IMR-90 (cell line): ENCODE measurements at regions not wholly inside any gene's neighbourhood (a gene's known extent, or its start where the extent isn't known, plus 50 kb on each side); places are given as distances from the start of the nearest gene placed in this dataset.

ENCODE experiments used
- ATAC-seq: fragments of 200-7000 bp; cut with Tn5 transposase; 2 replicates; pipeline ENCODE4 v1.9.1; 2020; ENCODE audit warnings: low read depth, mild to moderate bottlenecking, moderate library complexity
- BruUV-seq: library from RNA; stranded (reverse); fragments of 400-500 nt; replicated peaks from 2 replicates; lab custom pipeline; 2021; lab: Mats Ljungman, UMichigan
- CTCF ChIA-PET: fragments of 300-600 bp; formaldehyde crosslinking; extraction: SDS; loops from one replicate; lab custom pipeline; 2021; ENCODE audit warnings: antibody characterized with exemption; lab: Yijun Ruan, JAX
- POLR2A ChIA-PET: fragments of 300-600 bp; sonication (Branson Sonifier 250); formaldehyde crosslinking; loops from one replicate; lab custom pipeline; 2022; ENCODE audit warnings: antibody characterized with exemption; ENCODE audit not compliant: unreplicated experiment; lab: Charles Lee
- DNase-seq: peaks from one replicate; pipeline ENCODE4 v3.0.0; 2013
- H2AFZ ChIP-seq: replicated peaks from 2 replicates; pipeline ENCODE3; 2013; ENCODE audit warnings: low read length, mild to moderate bottlenecking; ENCODE audit not compliant: poor library complexity
- H2AK5ac ChIP-seq: 2 replicates; pipeline ENCODE4 v1.6.1; 2013; ENCODE audit warnings: low read depth, low read length, inconsistent platforms
- H2AK9ac ChIP-seq: replicated peaks from 2 replicates; pipeline ENCODE3; 2013; ENCODE audit warnings: mild to moderate bottlenecking, low read depth, low read length, moderate library complexity; ENCODE audit not compliant: poor library complexity
- H2BK120ac ChIP-seq: 2 replicates; pipeline ENCODE4 v1.6.1; 2013; ENCODE audit warnings: low read depth, low read length, inconsistent platforms
- H2BK15ac ChIP-seq: 3 replicates; pipeline ENCODE4 v1.6.1; 2013; ENCODE audit warnings: low read depth, low read length, inconsistent platforms
- H2BK20ac ChIP-seq: 2 replicates; pipeline ENCODE4 v1.6.1; 2013; ENCODE audit warnings: low read depth, mild to moderate bottlenecking, inconsistent platforms, low read length, moderate library complexity
- H2BK5ac ChIP-seq: 2 replicates; pipeline ENCODE4 v1.6.1; 2013; ENCODE audit warnings: mild to moderate bottlenecking, low read depth, low read length, inconsistent platforms; ENCODE audit not compliant: poor library complexity, severe bottlenecking
- H3K14ac ChIP-seq: replicated peaks from 2 replicates; pipeline ENCODE4 v1.6.1; 2013; ENCODE audit warnings: low read depth, low read length, inconsistent platforms
- H3K18ac ChIP-seq: 2 replicates; pipeline ENCODE4 v1.6.1; 2013; ENCODE audit warnings: low read depth, low read length, control low read depth
- H3K23ac ChIP-seq: 2 replicates; pipeline ENCODE4 v1.6.1; 2013; ENCODE audit warnings: low read depth, low read length, inconsistent platforms
- H3K27ac ChIP-seq: 2 replicates; pipeline ENCODE4 v1.5.1; 2013; ENCODE audit warnings: mild to moderate bottlenecking, control low read depth, low read length; ENCODE audit not compliant: insufficient read depth
- H3K27me3 ChIP-seq: 2 replicates; pipeline ENCODE4 v1.6.1; 2013; ENCODE audit warnings: low read length; ENCODE audit not compliant: control insufficient read depth, insufficient read depth
- H3K36me3 ChIP-seq: 2 replicates; pipeline ENCODE4 v1.6.1; 2013; ENCODE audit warnings: low read length, mixed read lengths; ENCODE audit not compliant: control insufficient read depth, insufficient read depth
- H3K4ac ChIP-seq: 2 replicates; pipeline ENCODE4 v1.6.1; 2013; ENCODE audit warnings: low read depth, low read length, inconsistent platforms
- H3K4me1 ChIP-seq: 2 replicates; pipeline ENCODE4 v1.6.1; 2013; ENCODE audit warnings: low read length, mixed read lengths; ENCODE audit not compliant: control insufficient read depth, insufficient read depth
- H3K4me2 ChIP-seq: 2 replicates; pipeline ENCODE4 v1.6.1; 2013; ENCODE audit warnings: low read depth, mild to moderate bottlenecking, control low read depth, low read length, moderate library complexity
- H3K4me3 ChIP-seq: 2 replicates; pipeline ENCODE4 v1.5.1; 2013; ENCODE audit warnings: low read depth, mild to moderate bottlenecking, control low read depth, low read length, moderate library complexity; ENCODE audit not compliant: insufficient read depth
- H3K56ac ChIP-seq: 2 replicates; pipeline ENCODE4 v1.6.1; 2013; ENCODE audit warnings: low read length, inconsistent platforms; ENCODE audit not compliant: insufficient read depth; ENCODE audit errors: extremely low read depth
- H3K79me1 ChIP-seq, 2 experiments: 2 replicates each; pipeline ENCODE4 v1.6.1; 2013; ENCODE audit warnings: low read length in 2 of 2, inconsistent platforms in 1 of 2, low read depth in 1 of 2
- H3K9ac ChIP-seq: 2 replicates; pipeline ENCODE4 v1.6.1; 2013; ENCODE audit warnings: low read depth, low read length, control low read depth
- H3K9me1 ChIP-seq: 2 replicates; pipeline ENCODE4 v1.6.1; 2013; ENCODE audit warnings: low read length, inconsistent platforms; ENCODE audit not compliant: insufficient read depth
- H3K9me3 ChIP-seq: 2 replicates; pipeline ENCODE4 v1.6.1; 2013; ENCODE audit warnings: low read length; ENCODE audit not compliant: control insufficient read depth, insufficient read depth
- H4K20me1 ChIP-seq: 2 replicates; pipeline ENCODE4 v1.6.1; 2013; ENCODE audit warnings: low read length, inconsistent platforms; ENCODE audit not compliant: insufficient read depth
- H4K5ac ChIP-seq: 2 replicates; pipeline ENCODE4 v1.6.1; 2013; ENCODE audit warnings: mild to moderate bottlenecking, low read depth, low read length, control low read depth
- H4K8ac ChIP-seq, 2 experiments: 2 replicates each; pipeline ENCODE4 v1.6.1; 2013; ENCODE audit warnings: low read depth in 2 of 2, low read length in 2 of 2, control low read depth in 1 of 2, inconsistent platforms in 1 of 2
- H4K91ac ChIP-seq: 2 replicates; pipeline ENCODE4 v1.6.1; 2013; ENCODE audit warnings: low read depth, low read length, inconsistent platforms; ENCODE audit not compliant: insufficient read depth
- BHLHE40 ChIP-seq: fragments of 150-350 bp; IDR thresholded peaks from 2 replicates; pipeline ENCODE4 v1.6.1; 2016; ENCODE audit warnings: mild to moderate bottlenecking, low read depth, low read length
- CEBPB ChIP-seq: IDR thresholded peaks from 2 replicates; pipeline ENCODE4 v1.6.1; 2012; ENCODE audit warnings: low read depth, low read length, improper control_type of control experiment
- CHD1 ChIP-seq: IDR thresholded peaks from 2 replicates; pipeline ENCODE4 v1.6.1; 2012; ENCODE audit warnings: low read depth, low read length, improper control_type of control experiment
- CTCF ChIP-seq: conservative IDR thresholded peaks from 2 replicates; pipeline ENCODE4 v1.5.1; 2012; ENCODE audit warnings: mild to moderate bottlenecking, low read depth, low read length, improper control_type of control experiment
- ELK1 ChIP-seq: fragments of 150-350 bp; IDR thresholded peaks from 2 replicates; pipeline ENCODE4 v1.6.1; 2016; ENCODE audit warnings: low read depth, mild to moderate bottlenecking, low read length, moderate library complexity, borderline replicate concordance
- FOS ChIP-seq: fragments of 150-350 bp; IDR thresholded peaks from 2 replicates; pipeline ENCODE4 v1.6.1; 2016; ENCODE audit warnings: low read depth, low read length
- MAFK ChIP-seq: IDR thresholded peaks from 2 replicates; pipeline ENCODE4 v1.6.1; 2012; ENCODE audit warnings: low read depth, low read length, improper control_type of control experiment
- MAZ ChIP-seq: IDR thresholded peaks from 2 replicates; pipeline ENCODE4 v1.6.1; 2012; ENCODE audit warnings: low read depth, mild to moderate bottlenecking, low read length, improper control_type of control experiment, moderate library complexity, borderline replicate concordance
- MXI1 ChIP-seq: IDR thresholded peaks from 2 replicates; pipeline ENCODE4 v1.6.1; 2012; ENCODE audit warnings: low read depth, mild to moderate bottlenecking, low read length, moderate library complexity, borderline replicate concordance
- NFE2L2 ChIP-seq: fragments of 150-350 bp; IDR thresholded peaks from 2 replicates; pipeline ENCODE4 v1.6.1; 2016; ENCODE audit warnings: low read depth, mild to moderate bottlenecking, low read length
- POLR2A ChIP-seq: IDR thresholded peaks from 2 replicates; pipeline ENCODE4 v1.6.1; 2012; ENCODE audit warnings: mild to moderate bottlenecking, low read depth, low read length
- RAD21 ChIP-seq: IDR thresholded peaks from 2 replicates; pipeline ENCODE4 v1.6.1; 2012; ENCODE audit warnings: low read length, improper control_type of control experiment
- RCOR1 ChIP-seq: IDR thresholded peaks from 2 replicates; pipeline ENCODE4 v1.6.1; 2012; ENCODE audit warnings: mild to moderate bottlenecking, low read length, improper control_type of control experiment; ENCODE audit not compliant: insufficient replicate concordance
- RFX5 ChIP-seq: IDR thresholded peaks from 2 replicates; pipeline ENCODE4 v1.8.0; 2012; ENCODE audit warnings: low read depth, mild to moderate bottlenecking, low read length, moderate library complexity
- SMC3 ChIP-seq: fragments of 150-350 bp; IDR thresholded peaks from 2 replicates; pipeline ENCODE4 v1.6.1; 2016; ENCODE audit warnings: low read depth, mild to moderate bottlenecking, antibody characterized with exemption, low read length, moderate library complexity
- USF2 ChIP-seq: fragments of 150-350 bp; IDR thresholded peaks from 2 replicates; pipeline ENCODE4 v1.6.1; 2017; ENCODE audit warnings: mild to moderate bottlenecking, antibody characterized with exemption, low read length, low read depth
- dilution Hi-C: fragments of 300-500 bp; cut with HindIII; formaldehyde crosslinking; loops from one replicate; pipeline ENCODE4 v1.14.3; 2018; ENCODE audit warnings: low sequenced_read_pairs; ENCODE audit not compliant: unreplicated experiment
- in situ Hi-C: fragments of 300-500 bp; cut with MboI; formaldehyde crosslinking; loops from 3 replicates; pipeline ENCODE4 v1.14.3; 2019; ENCODE audit warnings: low sequenced_read_pairs, inconsistent platforms, mixed read lengths
- intact Hi-C: fragments of 100-400 bp; cut with micrococcal nuclease; formaldehyde crosslinking; loops from 2 replicates; pipeline ENCODE4 v1.10.0; 2022

GRCh38 chr9:104339692-104340091 lies 164.4 kb upstream of the OR13F1 start:
- H2BK20ac ChIP-seq, result no peak overlapping the region
- dilution Hi-C loops, result no loop called here
- no peak overlapping the region for H4K91ac ChIP-seq
- no peak overlapping the region for H3K18ac ChIP-seq
- peaks cover 2% of the 10 kb centered on the region for H3K9me3 ChIP-seq
- H3K9ac ChIP-seq, result no peak overlapping the region
- POLR2A ChIA-PET, result no interaction called here
- no peak for TF ChIP-seq MXI1
- no peak for TF ChIP-seq BHLHE40
- no peak for TF ChIP-seq ELK1
- no peak for TF ChIP-seq CHD1
- no peak for TF ChIP-seq POLR2A
- no peak for TF ChIP-seq RFX5
- TF ChIP-seq RCOR1, result no peak
- TF ChIP-seq CEBPB, result no peak
- no peak for TF ChIP-seq CTCF
- no peak for TF ChIP-seq FOS
- no peak for TF ChIP-seq NFE2L2
- no peak for TF ChIP-seq USF2
- no peak for TF ChIP-seq MAZ
- no peak for TF ChIP-seq SMC3
- TF ChIP-seq MAFK, result no peak
- no peak for TF ChIP-seq RAD21
- intact Hi-C loops, result no loop called here
- H3K27me3 ChIP-seq, result no peaks in the 10 kb centered on the region
- no peak overlapping the region for H3K56ac ChIP-seq
- no peak overlapping the region for H3K23ac ChIP-seq
- H2AK5ac ChIP-seq, result no peak overlapping the region
- in situ Hi-C loops, result no loop called here
- ATAC-seq (no peak), DNase-seq (no peak)
- no peaks in the 10 kb centered on the region for H3K79me1 ChIP-seq
- H4K5ac ChIP-seq, result no peak overlapping the region
- H2BK120ac ChIP-seq, result no peak overlapping the region
- CTCF ChIA-PET, result no interaction called here
- no peaks in the 10 kb centered on the region for H4K20me1 ChIP-seq
- no peak overlapping the region for H2BK5ac ChIP-seq
- no peak overlapping the region for H2BK15ac ChIP-seq
- no peak overlapping the region for H2AFZ ChIP-seq
- no peak overlapping the region for H3K14ac ChIP-seq
- no TSS peak for BruUV-seq
- H3K27ac ChIP-seq, result no peak overlapping the region
- no peak overlapping the region for H3K4me3 ChIP-seq
- H2AK9ac ChIP-seq, result no peak overlapping the region
- H3K4me2 ChIP-seq, result no peak overlapping the region
- H3K9me1 ChIP-seq, result no peaks in the 10 kb centered on the region
- H4K8ac ChIP-seq, result no peak overlapping the region
- H3K4me1 ChIP-seq, result no peaks in the 10 kb centered on the region
- H3K36me3 ChIP-seq, result no peaks in the 10 kb centered on the region
- H3K4ac ChIP-seq, result no peak overlapping the region
